Osteocyte (in vitro differentiated cells): ENCODE measurements at regions not wholly inside any gene's neighbourhood (a gene's known extent, or its start where the extent isn't known, plus 50 kb on each side); places are given as distances from the start of the nearest gene placed in this dataset.

ENCODE experiments used
- DNase-seq: peaks from one replicate; pipeline ENCODE4 v3.0.0; 2021; ENCODE audit warnings: mixed read lengths; ENCODE audit not compliant: unreplicated experiment; ENCODE audit errors: extremely low spot score
- H3K27ac Mint-ChIP-seq: one replicate; pipeline ENCODE4 v1.8.0; 2021; ENCODE audit warnings: mild to moderate bottlenecking, mixed read lengths; ENCODE audit not compliant: unreplicated experiment
- H3K27me3 Mint-ChIP-seq: one replicate; pipeline ENCODE4 v1.8.0; 2021; ENCODE audit warnings: mixed read lengths; ENCODE audit not compliant: unreplicated experiment
- H3K36me3 Mint-ChIP-seq: one replicate; pipeline ENCODE4 v1.8.0; 2021; ENCODE audit warnings: mixed read lengths; ENCODE audit not compliant: unreplicated experiment
- H3K4me1 Mint-ChIP-seq: one replicate; pipeline ENCODE4 v1.8.0; 2021; ENCODE audit warnings: mixed read lengths; ENCODE audit not compliant: unreplicated experiment
- H3K4me3 Mint-ChIP-seq: one replicate; pipeline ENCODE4 v1.8.0; 2021; ENCODE audit warnings: mild to moderate bottlenecking, moderate library complexity, mixed read lengths; ENCODE audit not compliant: unreplicated experiment
- H3K9me3 Mint-ChIP-seq: one replicate; pipeline ENCODE4 v1.8.0; 2021; ENCODE audit warnings: mixed read lengths; ENCODE audit not compliant: unreplicated experiment
- TF ChIP-seq, protein P1 (sequence below): fragments of 200-600 bp; sonication (generic); IDR thresholded peaks from 2 replicates; pipeline ENCODE4 v1.5.0; 2021; ENCODE audit warnings: antibody characterized with exemption, mild to moderate bottlenecking, moderate library complexity

DNA sequence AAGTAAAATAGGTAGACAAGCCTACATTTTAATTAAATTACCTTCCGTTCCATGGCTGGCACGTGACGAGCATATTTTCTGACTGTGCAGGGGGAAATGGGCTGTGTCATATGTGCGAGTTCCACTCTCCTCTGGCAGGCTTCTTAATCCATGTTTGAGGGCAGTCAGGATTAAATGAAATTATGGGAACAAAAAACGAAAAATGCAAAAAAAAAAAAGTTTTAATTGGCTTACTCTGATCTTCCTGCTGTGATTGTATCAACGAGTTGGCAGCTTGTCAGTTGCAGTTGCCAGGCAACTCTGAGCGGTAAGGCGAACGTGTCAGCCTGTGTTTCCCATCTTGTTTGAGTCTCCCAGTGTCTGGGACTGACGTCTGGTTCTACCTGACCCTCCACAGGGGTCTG lies 302.9 kb upstream of the XYLT1 start:
- Mint-ChIP-seq H3K36me3 (no peaks in the 10 kb centered on the region), H3K27me3 (no peaks in the 10 kb centered on the region), H3K27ac (no peak overlapping the region), H3K9me3 (peaks cover 23% of the 10 kb centered on the region), H3K4me3 (no peak overlapping the region), H3K4me1 (peaks cover 6% of the 10 kb centered on the region)
- no peak for DNase-seq
- TF ChIP-seq, protein P1, sequence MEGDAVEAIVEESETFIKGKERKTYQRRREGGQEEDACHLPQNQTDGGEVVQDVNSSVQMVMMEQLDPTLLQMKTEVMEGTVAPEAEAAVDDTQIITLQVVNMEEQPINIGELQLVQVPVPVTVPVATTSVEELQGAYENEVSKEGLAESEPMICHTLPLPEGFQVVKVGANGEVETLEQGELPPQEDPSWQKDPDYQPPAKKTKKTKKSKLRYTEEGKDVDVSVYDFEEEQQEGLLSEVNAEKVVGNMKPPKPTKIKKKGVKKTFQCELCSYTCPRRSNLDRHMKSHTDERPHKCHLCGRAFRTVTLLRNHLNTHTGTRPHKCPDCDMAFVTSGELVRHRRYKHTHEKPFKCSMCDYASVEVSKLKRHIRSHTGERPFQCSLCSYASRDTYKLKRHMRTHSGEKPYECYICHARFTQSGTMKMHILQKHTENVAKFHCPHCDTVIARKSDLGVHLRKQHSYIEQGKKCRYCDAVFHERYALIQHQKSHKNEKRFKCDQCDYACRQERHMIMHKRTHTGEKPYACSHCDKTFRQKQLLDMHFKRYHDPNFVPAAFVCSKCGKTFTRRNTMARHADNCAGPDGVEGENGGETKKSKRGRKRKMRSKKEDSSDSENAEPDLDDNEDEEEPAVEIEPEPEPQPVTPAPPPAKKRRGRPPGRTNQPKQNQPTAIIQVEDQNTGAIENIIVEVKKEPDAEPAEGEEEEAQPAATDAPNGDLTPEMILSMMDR: no peak

- peaks cover 30% of the 10 kb centered on the region for H3K9me3 Mint-ChIP-seq
- TF ChIP-seq, protein P1: no peak
Observed at GRCh38 chr16:17770104-17770503, 299.3 kb upstream of the XYLT1 start.

DNA sequence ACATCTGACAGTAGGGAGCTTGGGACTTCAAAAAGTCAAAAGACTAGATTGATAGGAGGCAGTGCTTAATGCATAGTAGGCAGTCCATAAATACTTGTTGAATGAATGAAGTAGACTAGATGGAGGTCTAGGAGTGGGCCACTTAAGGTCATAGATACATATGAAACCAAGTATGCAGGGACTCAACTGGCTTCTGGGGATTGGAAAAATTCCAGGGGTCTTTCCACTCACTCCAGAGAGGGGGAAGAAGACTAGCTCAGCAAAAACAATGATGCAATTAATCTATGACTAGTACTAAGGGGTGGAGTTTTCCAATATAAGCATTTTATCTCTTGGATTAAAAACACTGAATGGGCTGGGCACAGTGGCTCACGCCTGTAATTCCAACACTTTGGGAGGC lies 298.3 kb upstream of the XYLT1 start:
- H3K4me3 Mint-ChIP-seq: no peak overlapping the region
- TF ChIP-seq, protein P1: no peak
- peaks cover 8% of the 10 kb centered on the region for H3K4me1 Mint-ChIP-seq
- H3K27ac Mint-ChIP-seq: peak overlapping the region; percentile 7
- peaks cover 38% of the 10 kb centered on the region for H3K9me3 Mint-ChIP-seq
- no peak for DNase-seq
- no peaks in the 10 kb centered on the region for H3K27me3 Mint-ChIP-seq
- H3K36me3 Mint-ChIP-seq: no peaks in the 10 kb centered on the region

More at GRCh38 chr16:17770104-17770503, 299.3 kb upstream of the XYLT1 start:
- H3K4me3 Mint-ChIP-seq: no peak overlapping the region
- H3K27ac Mint-ChIP-seq: no peak overlapping the region
- peaks cover 8% of the 10 kb centered on the region for H3K4me1 Mint-ChIP-seq
- H3K36me3 Mint-ChIP-seq: no peaks in the 10 kb centered on the region
- DNase-seq: no peak
- no peaks in the 10 kb centered on the region for H3K27me3 Mint-ChIP-seq

- H3K4me1 Mint-ChIP-seq: peaks cover 8% of the 10 kb centered on the region
- no peaks in the 10 kb centered on the region for H3K27me3 Mint-ChIP-seq
- DNase-seq: no peak
- H3K4me3 Mint-ChIP-seq: no peak overlapping the region
- TF ChIP-seq, protein P1: no peak
- no peaks in the 10 kb centered on the region for H3K36me3 Mint-ChIP-seq
- H3K9me3 Mint-ChIP-seq: peaks cover 35% of the 10 kb centered on the region
- H3K27ac Mint-ChIP-seq: peak overlapping the region; percentile 69
Observed at GRCh38 chr16:17768257-17768656, 297.5 kb upstream of the XYLT1 start.

- Mint-ChIP-seq H3K27me3 (no peaks in the 10 kb centered on the region), H3K9me3 (peaks cover 40% of the 10 kb centered on the region)
- TF ChIP-seq, protein P1: no peak
Observed at GRCh38 chr16:17766012-17766411, 295.3 kb upstream of the XYLT1 start.

More at GRCh38 chr16:17766012-17766411, 295.3 kb upstream of the XYLT1 start:
- H3K27ac Mint-ChIP-seq: no peak overlapping the region
- no peak overlapping the region for H3K4me3 Mint-ChIP-seq
- no peaks in the 10 kb centered on the region for H3K36me3 Mint-ChIP-seq
- H3K4me1 Mint-ChIP-seq: peaks cover 8% of the 10 kb centered on the region
- DNase-seq: no peak
